GM12874 (cell line): ENCODE measurements at regions not wholly inside any gene's neighbourhood (a gene's known extent, or its start where the extent isn't known, plus 50 kb on each side); places are given as distances from the start of the nearest gene placed in this dataset.

ENCODE experiments used
- TF ChIP-seq, protein P1 (sequence below): IDR thresholded peaks from 2 replicates; pipeline ENCODE4 v1.5.1; 2011; ENCODE audit warnings: low read depth, mild to moderate bottlenecking, control low read depth, low read length, moderate library complexity; ENCODE audit not compliant: insufficient read depth

DNA sequence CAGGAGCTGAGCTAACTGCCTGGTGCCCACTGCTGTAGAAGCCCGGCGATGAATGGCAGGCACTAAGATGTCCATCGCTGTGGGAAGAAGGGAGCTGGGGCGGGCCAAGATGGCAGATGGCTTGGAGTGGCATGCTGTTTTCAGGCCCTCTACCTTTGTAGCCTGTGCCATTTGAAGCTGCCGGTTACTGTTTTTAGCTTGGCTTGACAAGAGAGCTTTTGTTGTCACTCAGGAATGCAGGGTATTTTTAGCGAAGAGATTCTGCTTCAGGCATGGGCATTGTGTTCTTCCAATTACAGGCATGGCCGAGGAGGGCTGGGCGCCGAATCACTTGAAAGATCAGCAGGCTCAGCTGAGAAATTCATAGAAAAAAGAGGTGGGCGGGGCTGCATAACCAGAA, 348.7 kb downstream of the RPS6KC1 start:
- TF ChIP-seq, protein P1, sequence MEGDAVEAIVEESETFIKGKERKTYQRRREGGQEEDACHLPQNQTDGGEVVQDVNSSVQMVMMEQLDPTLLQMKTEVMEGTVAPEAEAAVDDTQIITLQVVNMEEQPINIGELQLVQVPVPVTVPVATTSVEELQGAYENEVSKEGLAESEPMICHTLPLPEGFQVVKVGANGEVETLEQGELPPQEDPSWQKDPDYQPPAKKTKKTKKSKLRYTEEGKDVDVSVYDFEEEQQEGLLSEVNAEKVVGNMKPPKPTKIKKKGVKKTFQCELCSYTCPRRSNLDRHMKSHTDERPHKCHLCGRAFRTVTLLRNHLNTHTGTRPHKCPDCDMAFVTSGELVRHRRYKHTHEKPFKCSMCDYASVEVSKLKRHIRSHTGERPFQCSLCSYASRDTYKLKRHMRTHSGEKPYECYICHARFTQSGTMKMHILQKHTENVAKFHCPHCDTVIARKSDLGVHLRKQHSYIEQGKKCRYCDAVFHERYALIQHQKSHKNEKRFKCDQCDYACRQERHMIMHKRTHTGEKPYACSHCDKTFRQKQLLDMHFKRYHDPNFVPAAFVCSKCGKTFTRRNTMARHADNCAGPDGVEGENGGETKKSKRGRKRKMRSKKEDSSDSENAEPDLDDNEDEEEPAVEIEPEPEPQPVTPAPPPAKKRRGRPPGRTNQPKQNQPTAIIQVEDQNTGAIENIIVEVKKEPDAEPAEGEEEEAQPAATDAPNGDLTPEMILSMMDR: no peak

GRCh38 chr1:213409208-213409631, 358.2 kb downstream of the RPS6KC1 start:
- TF ChIP-seq, protein P1: no peak

DNA sequence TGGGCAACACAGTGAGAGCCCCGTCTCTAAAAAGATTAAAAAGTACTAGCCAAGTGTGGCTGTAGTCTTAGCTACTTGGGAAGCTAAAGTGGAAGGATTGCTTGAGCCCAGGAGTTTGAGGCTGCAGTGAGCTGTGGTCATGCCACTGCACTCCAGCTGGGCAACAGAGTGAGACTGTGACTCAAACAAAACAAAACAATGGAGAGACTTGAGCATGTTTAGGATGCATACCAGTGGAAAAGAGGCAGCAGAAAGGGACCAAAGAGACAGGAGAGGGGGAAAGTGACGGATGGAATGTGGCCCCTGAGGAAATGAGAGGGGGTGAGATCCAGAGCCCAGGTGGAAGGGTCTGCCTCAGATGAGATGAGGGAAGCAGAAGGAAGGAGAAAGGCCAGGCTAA, 358.9 kb downstream of the RPS6KC1 start:
- TF ChIP-seq, protein P1: no peak

DNA sequence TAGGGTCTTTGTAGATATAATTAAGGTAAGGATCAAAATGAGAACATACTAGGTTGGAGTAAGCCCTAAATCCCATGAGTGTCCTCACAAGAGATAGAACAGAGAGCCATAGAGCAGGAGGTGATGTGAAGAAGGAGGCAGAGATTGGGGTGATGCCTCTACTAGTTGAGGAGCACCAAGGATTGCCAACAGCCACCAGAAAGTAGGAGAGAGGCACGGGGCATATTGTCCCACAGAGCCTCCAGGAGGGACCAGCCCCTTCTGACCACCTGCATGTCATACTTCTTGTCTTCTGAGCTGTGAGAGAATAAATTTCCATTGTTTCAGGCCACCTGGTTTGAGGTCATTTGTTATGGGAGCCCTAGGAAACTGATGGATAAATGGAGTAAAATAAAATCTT, 363.3 kb downstream of the RPS6KC1 start:
- TF ChIP-seq, protein P1: no peak

- TF ChIP-seq, protein P1: no peak
Measured at GRCh38 chr1:213414911-213415310, 363.9 kb downstream of the RPS6KC1 start.

- TF ChIP-seq, protein P1: no peak
Measured at GRCh38 chr1:213415691-213416380, 364.8 kb downstream of the RPS6KC1 start.

DNA sequence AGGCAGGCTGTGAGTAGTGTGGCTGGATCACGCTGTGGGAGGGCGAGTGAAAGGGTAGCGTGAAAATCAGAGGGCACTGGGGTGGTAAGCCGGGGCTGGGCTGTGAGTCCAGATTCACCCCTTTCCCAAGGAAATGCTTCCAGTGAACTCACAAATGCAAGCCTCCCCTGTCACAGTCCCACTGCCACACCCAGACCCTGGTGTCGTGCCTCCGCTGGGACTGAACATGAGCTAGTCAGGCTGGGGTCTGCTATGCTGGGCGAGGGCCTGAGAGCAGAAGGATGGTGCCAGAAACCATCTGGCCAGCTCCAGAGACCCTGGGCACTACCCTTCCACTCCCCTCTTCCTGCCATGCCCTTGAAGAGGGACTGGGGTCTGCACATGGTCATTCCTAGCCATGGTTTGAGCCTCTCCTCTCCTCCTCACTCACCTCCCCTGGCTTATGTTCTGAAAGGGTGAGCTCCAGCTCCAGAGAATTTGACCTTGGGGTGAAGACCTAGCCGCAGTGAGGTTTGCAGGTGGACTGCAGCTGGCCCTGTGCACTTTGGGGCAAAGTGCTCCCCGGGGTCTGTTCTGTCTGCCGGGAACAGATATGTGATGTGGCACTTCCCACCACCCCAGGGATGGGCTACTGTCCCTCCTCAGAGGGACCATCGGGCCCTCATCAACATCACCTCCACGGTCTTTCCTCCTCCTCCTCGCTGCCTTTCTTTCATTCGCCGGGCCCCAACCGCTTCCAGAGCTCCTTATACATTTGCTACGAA, 365.6 kb downstream of the RPS6KC1 start:
- TF ChIP-seq, protein P1: no peak
